Prostate gland (tissue), 2 donors: ENCODE measurements at regions not wholly inside any gene's neighbourhood (a gene's known extent, or its start where the extent isn't known, plus 50 kb on each side); places are given as distances from the start of the nearest gene placed in this dataset.
"Not testable (repeated sequence)": the region's sequence is repeated elsewhere in the genome, so short reads cannot be mapped to it uniquely, and the experiment has no call there.

ENCODE experiments used
- DNase-seq: peaks from one replicate; pipeline ENCODE4 v3.0.0-alpha.2; 2019; ENCODE audit warnings: low spot score
- H3K27ac ChIP-seq, 2 donors: fragments of 200-600 bp; sonication (generic); 2 replicates each; pipeline ENCODE4 v1.5.1; 2017 to 2019
- H3K27me3 ChIP-seq: fragments of 200-600 bp; sonication (generic); replicated peaks from 2 replicates; pipeline ENCODE4 v1.5.1; 2019; ENCODE audit not compliant: insufficient read depth
- H3K36me3 ChIP-seq, 2 donors: fragments of 200-600 bp; sonication (generic); 1 replicate in 1 of 2; 2 replicates in 1 of 2; pipeline versions ENCODE4 v1.5.1 to v1.8.1; 2017 to 2019
- H3K4me1 ChIP-seq: fragments of 200-600 bp; sonication (generic); replicated peaks from 2 replicates; pipeline ENCODE4 v1.5.1; 2019
- H3K4me3 ChIP-seq, 2 donors: fragments of 200-600 bp; sonication (generic); 2 replicates each; pipeline ENCODE4 v1.5.1; 2017 to 2019
- H3K9me3 ChIP-seq: fragments of 200-600 bp; sonication (generic); 2 replicates; pipeline ENCODE4 v1.5.1; 2017
- POLR2A ChIP-seq: fragments of 450-650 bp; IDR thresholded peaks from one replicate; pipeline ENCODE4 v1.6.1; 2016; ENCODE audit warnings: antibody characterized with exemption, mild to moderate bottlenecking
- POLR2AphosphoS5 ChIP-seq: sonication (generic); formaldehyde crosslinking; IDR thresholded peaks from one replicate; pipeline ENCODE4 v1.6.1; 2017; ENCODE audit warnings: antibody characterized with exemption
- WGBS: methylation state at CpG from one replicate; pipeline ENCODE4 v1.1.5; 2018; 5-methylcytosine and 5-hydroxymethylcytosine counted together
- intact Hi-C: fragments of 100-400 bp; cut with DNase I; formaldehyde crosslinking; loops from one replicate; pipeline ENCODE4 v1.14.2; 2022
- TF ChIP-seq, protein P1 (sequence below), 4 experiments: fragments of 200-600 bp in 2 of 4; fragments of 450-650 bp in 2 of 4; sonication (generic) in 2 of 4; IDR thresholded peaks; 1 replicate in 3 of 4; 2 replicates in 1 of 4; pipeline ENCODE4 v1.5.1; 2016 to 2019; ENCODE audit warnings: antibody characterized with exemption in 4 of 4, mild to moderate bottlenecking in 2 of 4, moderate library complexity in 2 of 4

DNA sequence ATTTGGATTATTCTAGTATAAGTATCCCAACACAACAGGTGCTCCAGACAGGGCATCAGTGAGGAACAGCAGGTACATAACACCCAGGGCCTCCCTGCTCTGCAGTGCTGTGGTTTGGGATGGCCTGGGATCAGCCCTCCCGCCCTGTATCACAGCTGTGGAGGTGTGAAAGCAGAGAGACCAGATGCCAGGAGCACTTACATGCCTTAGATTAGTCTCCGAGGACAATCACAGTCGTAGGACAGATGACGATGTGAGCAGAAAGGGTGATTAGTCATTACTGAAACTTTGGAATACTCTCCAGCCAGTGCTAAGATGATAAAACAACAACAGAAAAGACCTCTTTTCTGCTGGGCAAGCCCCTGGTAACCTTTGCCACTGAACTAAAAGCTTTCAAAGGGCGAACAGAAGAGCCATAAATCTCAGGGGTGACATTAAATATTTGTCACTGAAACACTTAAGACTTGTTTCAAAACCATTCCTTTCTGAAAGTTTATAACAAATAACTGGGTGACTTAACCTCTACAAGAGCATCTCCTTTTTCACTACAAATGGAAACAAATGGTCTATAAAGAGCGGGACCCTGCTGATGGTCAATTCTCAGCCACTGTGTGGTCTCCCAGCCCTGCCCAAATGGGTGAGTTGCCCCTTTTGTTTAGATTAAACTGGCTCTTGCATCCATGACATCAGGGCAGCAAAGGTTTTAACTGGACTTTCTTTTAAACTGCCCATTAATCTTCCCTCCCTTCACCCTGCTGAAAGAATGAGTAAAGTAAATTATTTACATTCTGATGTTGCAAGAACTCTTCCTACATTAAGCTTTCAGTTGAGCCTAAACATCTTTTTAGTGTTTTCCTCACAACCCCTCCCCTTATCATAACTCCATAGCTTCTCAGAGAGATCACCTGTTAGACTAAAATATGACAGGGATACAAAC is 183.1 kb upstream of the COX10 start:
- H3K27ac ChIP-seq: no peak overlapping the region
- no peak for DNase-seq
- no peak for TF ChIP-seq POLR2A
- no peak for TF ChIP-seq POLR2AphosphoS5
- TF ChIP-seq, protein P1, sequence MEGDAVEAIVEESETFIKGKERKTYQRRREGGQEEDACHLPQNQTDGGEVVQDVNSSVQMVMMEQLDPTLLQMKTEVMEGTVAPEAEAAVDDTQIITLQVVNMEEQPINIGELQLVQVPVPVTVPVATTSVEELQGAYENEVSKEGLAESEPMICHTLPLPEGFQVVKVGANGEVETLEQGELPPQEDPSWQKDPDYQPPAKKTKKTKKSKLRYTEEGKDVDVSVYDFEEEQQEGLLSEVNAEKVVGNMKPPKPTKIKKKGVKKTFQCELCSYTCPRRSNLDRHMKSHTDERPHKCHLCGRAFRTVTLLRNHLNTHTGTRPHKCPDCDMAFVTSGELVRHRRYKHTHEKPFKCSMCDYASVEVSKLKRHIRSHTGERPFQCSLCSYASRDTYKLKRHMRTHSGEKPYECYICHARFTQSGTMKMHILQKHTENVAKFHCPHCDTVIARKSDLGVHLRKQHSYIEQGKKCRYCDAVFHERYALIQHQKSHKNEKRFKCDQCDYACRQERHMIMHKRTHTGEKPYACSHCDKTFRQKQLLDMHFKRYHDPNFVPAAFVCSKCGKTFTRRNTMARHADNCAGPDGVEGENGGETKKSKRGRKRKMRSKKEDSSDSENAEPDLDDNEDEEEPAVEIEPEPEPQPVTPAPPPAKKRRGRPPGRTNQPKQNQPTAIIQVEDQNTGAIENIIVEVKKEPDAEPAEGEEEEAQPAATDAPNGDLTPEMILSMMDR (IDR thresholded peaks at IDR 0.05): no peak
- H3K27me3 ChIP-seq: no peaks in the 10 kb centered on the region
- WGBS: 69% methylated on average over 6 of the region's 6 CpGs
- H3K4me1 ChIP-seq: no peaks in the 10 kb centered on the region
- no peak overlapping the region for H3K4me3 ChIP-seq
- H3K36me3 ChIP-seq: no peaks in the 10 kb centered on the region
- intact Hi-C loops: no loop called here
- H3K9me3 ChIP-seq: no peaks in the 10 kb centered on the region

DNA sequence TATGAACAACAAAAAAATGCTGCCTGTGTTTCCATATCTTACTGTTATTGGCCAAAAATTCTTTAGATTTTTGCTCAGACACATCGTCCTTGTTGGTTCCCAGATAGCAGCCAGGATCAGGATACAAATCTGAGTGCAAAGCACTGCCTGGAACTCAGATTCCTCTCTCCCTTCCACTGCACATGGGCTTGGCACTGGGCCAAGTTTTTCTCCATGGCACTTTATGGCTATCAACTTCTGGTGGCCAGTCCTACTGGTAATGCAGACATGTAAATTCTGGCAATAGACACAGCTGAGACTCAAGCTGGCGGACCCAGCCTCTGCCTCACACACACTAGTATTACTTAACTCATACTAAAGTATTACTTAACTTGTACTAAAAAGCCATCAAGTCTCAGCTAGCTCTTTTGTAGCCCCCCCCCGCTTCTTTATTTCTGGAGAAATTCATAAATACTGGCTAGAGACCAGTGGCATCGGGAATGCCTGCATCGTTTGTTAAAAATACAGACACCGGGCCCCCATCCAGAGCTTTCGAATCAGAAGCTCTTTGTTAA is 181.2 kb upstream of the COX10 start:
- TF ChIP-seq POLR2AphosphoS5 (no peak), POLR2A (no peak)
- TF ChIP-seq, protein P1 (IDR thresholded peaks at IDR 0.05): no peak
- no peak for DNase-seq
- no peaks in the 10 kb centered on the region for H3K27me3 ChIP-seq
- WGBS: 79% methylated on average over 7 of the region's 7 CpGs
- no peaks in the 10 kb centered on the region for H3K9me3 ChIP-seq
- H3K27ac ChIP-seq: no peak overlapping the region
- intact Hi-C loops: no loop called here
- no peaks in the 10 kb centered on the region for H3K36me3 ChIP-seq
- H3K4me3 ChIP-seq: no peak overlapping the region
- no peaks in the 10 kb centered on the region for H3K4me1 ChIP-seq

DNA sequence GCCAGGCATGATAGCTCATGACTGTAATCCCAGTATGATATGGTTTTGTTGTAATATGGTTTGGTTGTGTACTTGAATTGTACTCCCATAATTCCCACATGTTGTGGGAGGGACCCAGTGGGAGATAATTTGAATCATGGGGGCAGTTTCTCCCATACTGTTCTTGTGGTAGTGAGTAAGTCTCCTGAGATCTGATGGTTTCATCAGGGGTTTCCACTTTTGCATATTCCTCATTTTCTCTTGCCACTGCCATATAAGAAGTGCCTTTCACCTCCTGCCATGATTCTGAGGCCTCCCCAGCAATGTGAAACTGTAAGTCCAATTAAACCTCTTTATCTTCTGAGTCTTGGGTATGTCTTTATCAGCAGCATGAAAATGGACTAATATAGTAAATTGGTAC is 160.3 kb upstream of the COX10 start:
- H3K27me3 ChIP-seq, intact Hi-C loops, H3K4me3 ChIP-seq, H3K36me3 ChIP-seq, H3K9me3 ChIP-seq, H3K27ac ChIP-seq, DNase-seq, H3K4me1 ChIP-seq: not testable (repeated sequence)

DNA sequence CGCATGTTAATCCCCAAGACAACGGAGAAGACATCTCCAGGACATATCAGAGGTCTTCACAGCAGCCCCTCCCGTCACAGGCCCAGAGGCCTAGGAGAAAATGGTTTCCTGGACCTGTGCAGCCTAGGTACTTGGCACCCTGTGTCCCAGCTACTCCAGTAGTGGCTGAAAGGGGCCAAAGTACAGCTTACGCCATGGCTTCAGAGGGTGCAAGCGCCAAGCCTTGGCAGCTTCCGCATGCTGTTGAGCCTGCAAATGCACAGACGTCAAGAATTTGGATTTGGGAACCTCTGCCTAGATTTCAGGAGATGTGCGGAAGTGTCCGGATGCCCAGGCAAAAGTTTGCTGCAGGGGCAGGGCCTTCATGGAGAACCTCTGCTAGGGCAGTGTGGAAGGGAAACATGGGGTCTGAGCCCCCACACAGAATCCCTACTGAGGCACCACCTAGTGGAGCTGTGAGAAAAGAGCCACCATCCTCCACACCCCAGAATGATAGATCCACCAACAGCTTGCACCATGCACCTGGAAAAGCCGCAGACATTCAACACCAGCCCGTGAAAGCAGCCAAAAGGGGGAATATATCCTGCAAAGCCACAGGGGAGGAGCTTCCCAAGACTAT is 159.3 kb upstream of the COX10 start:
- 95% methylated on average over 11 of the region's 11 CpGs for WGBS
- TF ChIP-seq POLR2AphosphoS5 (no peak), POLR2A (no peak)
- TF ChIP-seq, protein P1 (IDR thresholded peaks at IDR 0.05): no peak
- Histone ChIP-seq H3K36me3 (no peaks in the 10 kb centered on the region), H3K9me3 (no peaks in the 10 kb centered on the region), H3K4me3 (no peak overlapping the region), H3K4me1 (no peaks in the 10 kb centered on the region), H3K27ac (no peak overlapping the region), H3K27me3 (no peaks in the 10 kb centered on the region)
- intact Hi-C loops: no loop called here
- no peak for DNase-seq

DNA sequence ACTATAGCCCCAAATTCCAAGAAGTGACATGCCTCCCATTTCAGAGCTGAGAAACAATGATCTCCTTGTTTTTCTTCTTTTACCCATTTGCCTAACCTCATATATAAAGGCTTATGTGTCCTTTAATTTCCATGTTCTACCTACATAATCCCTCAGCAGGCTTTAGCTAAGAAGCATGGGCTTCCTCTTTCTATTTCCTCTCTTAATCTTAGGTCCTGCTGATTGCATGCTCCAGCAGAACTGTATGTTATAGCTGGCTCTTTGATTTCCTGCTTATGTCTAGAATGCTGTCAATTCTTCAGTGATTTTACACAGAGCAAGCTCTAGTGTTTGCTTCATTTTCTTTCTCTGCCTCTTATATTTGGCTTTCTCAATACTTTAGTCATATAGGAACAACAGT is 151.7 kb upstream of the COX10 start:
- TF ChIP-seq, protein P1 (IDR thresholded peaks at IDR 0.05): no peak
- TF ChIP-seq POLR2AphosphoS5: no peak
- TF ChIP-seq POLR2A: no peak
- intact Hi-C loops: no loop called here
- DNase-seq: no peak
- H3K27ac ChIP-seq: no peak overlapping the region
- no peaks in the 10 kb centered on the region for H3K4me1 ChIP-seq
- H3K4me3 ChIP-seq: no peak overlapping the region
- no peaks in the 10 kb centered on the region for H3K36me3 ChIP-seq
- no peaks in the 10 kb centered on the region for H3K27me3 ChIP-seq
- H3K9me3 ChIP-seq: no peaks in the 10 kb centered on the region
